BJ (cell line): ENCODE measurements at regions not wholly inside any gene's neighbourhood (a gene's known extent, or its start where the extent isn't known, plus 50 kb on each side); places are given as distances from the start of the nearest gene placed in this dataset.
A peak's percentile ranks its signal among the peaks of the same experiment; 100 is the strongest.

Source experiments
- CTCF ChIA-PET: fragments of 350-600 bp; formaldehyde crosslinking; extraction: SDS; loops from one replicate; lab custom pipeline; 2021; ENCODE audit warnings: antibody characterized with exemption, inconsistent platforms; lab: Yijun Ruan, JAX
- POLR2A ChIA-PET: fragments of 300-600 bp; sonication (Branson Sonifier 250); formaldehyde crosslinking; extraction: SDS; loops from one replicate; lab custom pipeline; 2021; ENCODE audit warnings: antibody characterized with exemption; lab: Charles Lee
- DNase-seq: peaks from one replicate; pipeline ENCODE4 v3.0.0-alpha.2; 2011; ENCODE audit warnings: low read depth
- H3K27me3 ChIP-seq: 2 replicates; pipeline ENCODE4 v1.6.0; 2011; ENCODE audit warnings: low read length; ENCODE audit not compliant: control insufficient read depth, insufficient read depth
- H3K36me3 ChIP-seq: 2 replicates; pipeline ENCODE4 v1.5.1; 2011; ENCODE audit warnings: low read length; ENCODE audit not compliant: control insufficient read depth, insufficient read depth
- H3K4me3 ChIP-seq: 2 replicates; pipeline ENCODE4 v1.5.1; 2011; ENCODE audit warnings: low read depth, mild to moderate bottlenecking, control low read depth, low read length
- TF ChIP-seq, protein P1 (sequence below): IDR thresholded peaks from 2 replicates; pipeline ENCODE4 v1.5.1; 2011; ENCODE audit warnings: low read depth, mild to moderate bottlenecking, control low read depth, inconsistent platforms, low read length, moderate library complexity; ENCODE audit not compliant: insufficient read depth

DNA sequence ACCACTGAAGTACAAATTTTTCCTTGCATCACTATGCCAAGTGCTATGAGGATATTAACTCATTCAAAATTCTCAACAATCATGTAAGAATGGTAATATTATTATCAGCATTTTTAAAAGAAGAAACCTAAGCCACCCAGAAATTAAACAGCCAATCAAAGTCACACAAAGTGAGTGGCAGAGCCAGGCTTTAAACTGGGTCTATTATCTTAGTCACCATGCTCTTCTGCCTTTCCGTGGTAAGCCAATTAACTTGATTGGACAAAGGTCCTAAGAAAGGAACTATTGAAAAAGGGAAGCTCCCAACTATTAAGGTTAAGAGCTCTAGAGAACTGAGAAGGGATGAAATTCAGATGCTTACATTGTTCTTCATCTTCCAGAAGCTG lies 111.5 kb downstream of the ASB9 start:
- TF ChIP-seq, protein P1, sequence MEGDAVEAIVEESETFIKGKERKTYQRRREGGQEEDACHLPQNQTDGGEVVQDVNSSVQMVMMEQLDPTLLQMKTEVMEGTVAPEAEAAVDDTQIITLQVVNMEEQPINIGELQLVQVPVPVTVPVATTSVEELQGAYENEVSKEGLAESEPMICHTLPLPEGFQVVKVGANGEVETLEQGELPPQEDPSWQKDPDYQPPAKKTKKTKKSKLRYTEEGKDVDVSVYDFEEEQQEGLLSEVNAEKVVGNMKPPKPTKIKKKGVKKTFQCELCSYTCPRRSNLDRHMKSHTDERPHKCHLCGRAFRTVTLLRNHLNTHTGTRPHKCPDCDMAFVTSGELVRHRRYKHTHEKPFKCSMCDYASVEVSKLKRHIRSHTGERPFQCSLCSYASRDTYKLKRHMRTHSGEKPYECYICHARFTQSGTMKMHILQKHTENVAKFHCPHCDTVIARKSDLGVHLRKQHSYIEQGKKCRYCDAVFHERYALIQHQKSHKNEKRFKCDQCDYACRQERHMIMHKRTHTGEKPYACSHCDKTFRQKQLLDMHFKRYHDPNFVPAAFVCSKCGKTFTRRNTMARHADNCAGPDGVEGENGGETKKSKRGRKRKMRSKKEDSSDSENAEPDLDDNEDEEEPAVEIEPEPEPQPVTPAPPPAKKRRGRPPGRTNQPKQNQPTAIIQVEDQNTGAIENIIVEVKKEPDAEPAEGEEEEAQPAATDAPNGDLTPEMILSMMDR: no peak
- Histone ChIP-seq H3K4me3 (no peak overlapping the region), H3K27me3 (no peaks in the 10 kb centered on the region), H3K36me3 (no peaks in the 10 kb centered on the region)
- ChIA-PET POLR2A (no interaction called here), CTCF (no interaction called here)
- no peak for DNase-seq

GRCh38 chrX:15157624-15158023 lies 112.3 kb downstream of the ASB9 start:
- H3K27me3 ChIP-seq: no peaks in the 10 kb centered on the region
- TF ChIP-seq, protein P1: no peak
- H3K36me3 ChIP-seq: no peaks in the 10 kb centered on the region
- ChIA-PET CTCF (no interaction called here), POLR2A (no interaction called here)
- H3K4me3 ChIP-seq: no peak overlapping the region
- DNase-seq: no peak

DNA sequence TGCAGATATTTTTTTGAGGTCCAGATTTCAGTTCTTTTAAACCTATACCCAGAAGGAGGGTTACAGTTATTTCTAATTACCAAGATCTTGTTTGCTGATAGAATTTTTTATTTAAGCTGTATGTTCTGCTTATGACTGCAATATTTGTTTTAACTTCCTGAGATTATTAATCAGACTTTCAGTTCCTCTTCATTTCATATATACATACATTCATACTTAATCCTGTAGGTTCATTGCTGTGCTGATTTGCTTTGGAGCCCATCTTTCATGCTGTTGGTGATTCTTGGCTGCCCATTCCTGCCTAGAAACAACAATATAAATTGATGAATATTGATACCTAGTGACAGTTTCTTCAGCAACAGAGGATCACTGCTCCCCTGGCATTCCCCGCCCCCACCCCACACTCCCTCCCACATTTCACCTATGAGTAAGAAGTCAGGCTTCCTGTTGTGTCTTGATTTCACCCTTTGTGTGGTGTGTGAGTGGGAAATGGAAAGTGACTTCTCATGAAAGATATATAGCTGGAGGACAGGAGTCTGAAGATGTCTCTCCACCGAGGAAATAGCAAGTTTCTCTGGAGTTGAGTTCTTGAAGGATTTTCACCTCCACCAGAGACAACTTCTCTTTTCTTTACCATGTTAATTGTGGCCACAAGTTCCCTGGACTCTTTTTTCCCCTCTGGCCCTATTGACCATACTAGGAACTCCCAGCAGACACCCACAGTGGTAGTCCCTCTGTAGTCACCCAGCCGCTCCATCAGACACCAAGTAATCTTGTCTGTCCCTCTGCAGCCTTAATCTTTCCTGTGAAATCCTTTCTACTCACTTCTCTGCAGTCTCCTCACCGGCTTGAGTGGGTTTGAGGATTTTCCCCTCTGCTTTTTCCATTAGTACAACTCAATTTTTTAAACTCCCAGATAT lies 118.4 kb downstream of the ASB9 start:
- no peak overlapping the region for H3K4me3 ChIP-seq
- H3K27me3 ChIP-seq: no peaks in the 10 kb centered on the region
- DNase-seq: no peak
- H3K36me3 ChIP-seq: no peaks in the 10 kb centered on the region
- ChIA-PET CTCF (no interaction called here), POLR2A (no interaction called here)
- TF ChIP-seq, protein P1: no peak

- ChIA-PET CTCF (interaction anchor here (1.2 kb wide), 1 partner anchor 1098 kb away, joined by 3 read pairs; no protein-coding TSS in a partner anchor), POLR2A (no interaction called here)
- H3K27me3 ChIP-seq: no peaks in the 10 kb centered on the region
- no peak for DNase-seq
- no peak overlapping the region for H3K4me3 ChIP-seq
- TF ChIP-seq, protein P1: no peak
- H3K36me3 ChIP-seq: no peaks in the 10 kb centered on the region
Observed at GRCh38 chrX:15150586-15150985, 119.3 kb downstream of the ASB9 start.

DNA sequence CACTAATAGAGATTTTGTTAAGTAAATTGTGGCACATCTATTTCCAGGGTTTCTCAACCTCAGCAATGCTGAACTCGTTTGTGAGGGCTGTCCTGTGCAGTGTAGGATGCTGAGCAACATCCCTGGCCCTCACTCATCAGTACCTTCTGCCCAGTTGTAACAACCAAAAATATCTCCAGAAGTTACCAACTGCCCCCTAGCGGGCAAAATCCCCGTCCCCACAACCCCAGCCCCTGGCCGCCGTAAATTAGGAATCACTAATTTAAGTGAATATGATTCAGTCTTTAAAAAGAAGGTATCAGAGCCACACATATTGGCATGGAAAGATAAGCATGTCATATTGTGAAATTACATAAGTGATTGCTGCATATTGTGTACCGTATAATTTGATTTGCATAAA lies 123.4 kb downstream of the ASB9 start:
- POLR2A ChIA-PET: no interaction called here
- Histone ChIP-seq H3K27me3 (no peaks in the 10 kb centered on the region), H3K36me3 (no peaks in the 10 kb centered on the region), H3K4me3 (no peak overlapping the region)
- CTCF ChIA-PET: interaction anchor here (1.5 kb wide), 1 partner anchor 96 kb away, joined by 3 read pairs; no protein-coding TSS in a partner anchor
- TF ChIP-seq, protein P1: peak; percentile 39
- DNase-seq: no peak
